ENCODE measurements at regions not wholly inside any gene's neighbourhood (a gene's known extent, or its start where the extent isn't known, plus 50 kb on each side); places are given as distances from the start of the nearest gene placed in this dataset.

GRCh38 chr3:110254591-110254990 lies 817.0 kb upstream of the NECTIN3 start:
- peaks cover 6% of the 10 kb centered on the region for H3K4me1 Mint-ChIP-seq
- ATAC-seq (replicated peaks; ENCODE audit: extremely low read depth, poor library complexity, severe bottlenecking), result no peak

GRCh38 chr3:110261141-110261540 lies 810.5 kb upstream of the NECTIN3 start:
- Mint-ChIP-seq H3K27ac (ENCODE audit: low read depth) (no peak overlapping the region), H3K36me3 (ENCODE audit: insufficient read depth) (no peaks in the 10 kb centered on the region), H3K4me1 (peaks cover 6% of the 10 kb centered on the region), H3K4me3 (no peak overlapping the region), H3K27me3 (no peaks in the 10 kb centered on the region), H3K9me3 (no peaks in the 10 kb centered on the region)
- no peak for ATAC-seq (replicated peaks; ENCODE audit: extremely low read depth, poor library complexity, severe bottlenecking)
- no peak for DNase-seq (ENCODE audit: low spot score in 2 of 2)

More at GRCh38 chr3:110254591-110254990, 817.0 kb upstream of the NECTIN3 start:
- DNase-seq (ENCODE audit: low spot score in 2 of 2), result no peak
- H3K27me3 Mint-ChIP-seq, result no peaks in the 10 kb centered on the region
- no peaks in the 10 kb centered on the region for H3K36me3 Mint-ChIP-seq (ENCODE audit: insufficient read depth)
- H3K9me3 Mint-ChIP-seq, result no peaks in the 10 kb centered on the region
- no peak overlapping the region for H3K4me3 Mint-ChIP-seq
- H3K27ac Mint-ChIP-seq (ENCODE audit: low read depth), result no peak overlapping the region

GRCh38 chr3:110262896-110263295 lies 808.7 kb upstream of the NECTIN3 start:
- Mint-ChIP-seq H3K27ac (ENCODE audit: low read depth) (no peak overlapping the region), H3K27me3 (no peaks in the 10 kb centered on the region), H3K36me3 (ENCODE audit: insufficient read depth) (no peaks in the 10 kb centered on the region), H3K4me1 (no peaks in the 10 kb centered on the region), H3K4me3 (no peak overlapping the region), H3K9me3 (no peaks in the 10 kb centered on the region)
- ATAC-seq (replicated peaks; ENCODE audit: extremely low read depth, poor library complexity, severe bottlenecking), result no peak
- DNase-seq (ENCODE audit: low spot score in 2 of 2), result no peak

- Mint-ChIP-seq H3K36me3 (ENCODE audit: insufficient read depth) (no peaks in the 10 kb centered on the region), H3K4me1 (no peaks in the 10 kb centered on the region), H3K27me3 (no peaks in the 10 kb centered on the region), H3K27ac (ENCODE audit: low read depth) (no peak overlapping the region), H3K9me3 (no peaks in the 10 kb centered on the region), H3K4me3 (no peak overlapping the region)
- DNase-seq (ENCODE audit: low spot score in 2 of 2) (no peak), ATAC-seq (replicated peaks; ENCODE audit: extremely low read depth, poor library complexity, severe bottlenecking) (no peak)
These were observed 806.3 kb upstream of the NECTIN3 start for GRCh38 chr3:110265302-110265701.

- no peaks in the 10 kb centered on the region for H3K9me3 Mint-ChIP-seq
- ATAC-seq (replicated peaks; ENCODE audit: extremely low read depth, poor library complexity, severe bottlenecking) (no peak), DNase-seq (ENCODE audit: low spot score in 2 of 2) (no peak)
- H3K36me3 Mint-ChIP-seq (ENCODE audit: insufficient read depth), result no peaks in the 10 kb centered on the region
- no peaks in the 10 kb centered on the region for H3K27me3 Mint-ChIP-seq
- no peaks in the 10 kb centered on the region for H3K4me1 Mint-ChIP-seq
- H3K4me3 Mint-ChIP-seq, result no peak overlapping the region
- no peak overlapping the region for H3K27ac Mint-ChIP-seq (ENCODE audit: low read depth)
These were observed 804.2 kb upstream of the NECTIN3 start for GRCh38 chr3:110267304-110267845.

GRCh38 chr3:110272525-110272924 lies 799.1 kb upstream of the NECTIN3 start:
- no peak for DNase-seq (ENCODE audit: low spot score in 2 of 2)
- Mint-ChIP-seq H3K27me3 (no peaks in the 10 kb centered on the region), H3K9me3 (no peaks in the 10 kb centered on the region), H3K4me1 (no peaks in the 10 kb centered on the region), H3K4me3 (no peak overlapping the region), H3K36me3 (ENCODE audit: insufficient read depth) (no peaks in the 10 kb centered on the region), H3K27ac (ENCODE audit: low read depth) (no peak overlapping the region)
- ATAC-seq (replicated peaks; ENCODE audit: extremely low read depth, poor library complexity, severe bottlenecking), result no peak

GRCh38 chr3:110291886-110292501 lies 779.6 kb upstream of the NECTIN3 start:
- H3K9me3 Mint-ChIP-seq, result peaks cover 17% of the 10 kb centered on the region
- DNase-seq (ENCODE audit: low spot score in 2 of 2) (no peak), ATAC-seq (replicated peaks; ENCODE audit: extremely low read depth, poor library complexity, severe bottlenecking) (no peak)
- no peak overlapping the region for H3K27ac Mint-ChIP-seq (ENCODE audit: low read depth)
- H3K36me3 Mint-ChIP-seq (ENCODE audit: insufficient read depth), result no peaks in the 10 kb centered on the region
- no peaks in the 10 kb centered on the region for H3K4me1 Mint-ChIP-seq
- no peaks in the 10 kb centered on the region for H3K27me3 Mint-ChIP-seq
- no peak overlapping the region for H3K4me3 Mint-ChIP-seq

- H3K9me3 Mint-ChIP-seq, result peaks cover 17% of the 10 kb centered on the region
- no peak overlapping the region for H3K27ac Mint-ChIP-seq (ENCODE audit: low read depth)
- H3K36me3 Mint-ChIP-seq (ENCODE audit: insufficient read depth), result no peaks in the 10 kb centered on the region
- DNase-seq (ENCODE audit: low spot score in 2 of 2), result no peak
- no peaks in the 10 kb centered on the region for H3K27me3 Mint-ChIP-seq
- H3K4me1 Mint-ChIP-seq, result no peaks in the 10 kb centered on the region
- no peak for ATAC-seq (replicated peaks; ENCODE audit: extremely low read depth, poor library complexity, severe bottlenecking)
- no peak overlapping the region for H3K4me3 Mint-ChIP-seq
These were observed 778.0 kb upstream of the NECTIN3 start for GRCh38 chr3:110293660-110294059.

GRCh38 chr3:110296885-110297284 lies 774.7 kb upstream of the NECTIN3 start:
- ATAC-seq (replicated peaks; ENCODE audit: extremely low read depth, poor library complexity, severe bottlenecking), result no peak
- no peak overlapping the region for H3K27ac Mint-ChIP-seq (ENCODE audit: low read depth)
- no peak overlapping the region for H3K4me3 Mint-ChIP-seq
- no peaks in the 10 kb centered on the region for H3K36me3 Mint-ChIP-seq (ENCODE audit: insufficient read depth)
- H3K27me3 Mint-ChIP-seq, result no peaks in the 10 kb centered on the region
- DNase-seq (ENCODE audit: low spot score in 2 of 2), result no peak
- peaks cover 12% of the 10 kb centered on the region for H3K9me3 Mint-ChIP-seq
- no peaks in the 10 kb centered on the region for H3K4me1 Mint-ChIP-seq

GRCh38 chr3:110301781-110302180 lies 769.8 kb upstream of the NECTIN3 start:
- Mint-ChIP-seq H3K36me3 (ENCODE audit: insufficient read depth) (no peaks in the 10 kb centered on the region), H3K4me1 (peaks cover 3% of the 10 kb centered on the region), H3K9me3 (no peaks in the 10 kb centered on the region), H3K4me3 (no peak overlapping the region), H3K27me3 (no peaks in the 10 kb centered on the region), H3K27ac (ENCODE audit: low read depth) (no peak overlapping the region)
- ATAC-seq (replicated peaks; ENCODE audit: extremely low read depth, poor library complexity, severe bottlenecking), result no peak
- DNase-seq (ENCODE audit: low spot score in 2 of 2), result no peak

GRCh38 chr3:110307065-110307809 lies 764.4 kb upstream of the NECTIN3 start:
- no peak overlapping the region for H3K27ac Mint-ChIP-seq (ENCODE audit: low read depth)
- ATAC-seq (replicated peaks; ENCODE audit: extremely low read depth, poor library complexity, severe bottlenecking), result no peak
- H3K36me3 Mint-ChIP-seq (ENCODE audit: insufficient read depth), result no peaks in the 10 kb centered on the region
- H3K4me1 Mint-ChIP-seq, result peaks cover 6% of the 10 kb centered on the region
- no peak for DNase-seq (ENCODE audit: low spot score in 2 of 2)
- H3K9me3 Mint-ChIP-seq, result no peaks in the 10 kb centered on the region
- H3K27me3 Mint-ChIP-seq, result no peaks in the 10 kb centered on the region
- H3K4me3 Mint-ChIP-seq, result no peak overlapping the region

GRCh38 chr3:110311541-110311940 lies 760.1 kb upstream of the NECTIN3 start:
- H3K4me1 Mint-ChIP-seq, result peaks cover 5% of the 10 kb centered on the region
- H3K27me3 Mint-ChIP-seq, result no peaks in the 10 kb centered on the region
- H3K27ac Mint-ChIP-seq (ENCODE audit: low read depth), result no peak overlapping the region
- H3K36me3 Mint-ChIP-seq (ENCODE audit: insufficient read depth), result no peaks in the 10 kb centered on the region
- H3K9me3 Mint-ChIP-seq, result no peaks in the 10 kb centered on the region
- H3K4me3 Mint-ChIP-seq, result no peak overlapping the region
- DNase-seq (ENCODE audit: low spot score in 2 of 2) (no peak), ATAC-seq (replicated peaks; ENCODE audit: extremely low read depth, poor library complexity, severe bottlenecking) (no peak)

GRCh38 chr3:110314512-110315114 lies 757.0 kb upstream of the NECTIN3 start:
- H3K27ac Mint-ChIP-seq (ENCODE audit: low read depth), result no peak overlapping the region
- peak; percentile 18 to 31 for DNase-seq (ENCODE audit: low spot score in 2 of 2)
- no peaks in the 10 kb centered on the region for H3K36me3 Mint-ChIP-seq (ENCODE audit: insufficient read depth)
- H3K9me3 Mint-ChIP-seq, result no peaks in the 10 kb centered on the region
- H3K4me1 Mint-ChIP-seq, result no peaks in the 10 kb centered on the region
- no peak overlapping the region for H3K4me3 Mint-ChIP-seq
- no peaks in the 10 kb centered on the region for H3K27me3 Mint-ChIP-seq
- ATAC-seq (replicated peaks; ENCODE audit: extremely low read depth, poor library complexity, severe bottlenecking), result peak; percentile 62

Measured in central memory CD8-positive, alpha-beta T cell (primary cell).